GM23338 (cell line): ENCODE measurements at regions not wholly inside any gene's neighbourhood (a gene's known extent, or its start where the extent isn't known, plus 50 kb on each side); places are given as distances from the start of the nearest gene placed in this dataset.
A peak's percentile ranks its signal among the peaks of the same experiment; 100 is the strongest.
"Not testable (repeated sequence)": the region's sequence is repeated elsewhere in the genome, so short reads cannot be mapped to it uniquely, and the experiment has no call there.

Experiments
- ATAC-seq: fragments of 200-7000 bp; cut with Tn5 transposase; 3 replicates; pipeline ENCODE4 v1.9.1; 2020
- DNase-seq: peaks from one replicate; pipeline ENCODE4 v3.0.0-alpha.2; 2015; ENCODE audit warnings: low spot score
- H2AFZ ChIP-seq: fragments of 200-600 bp; sonication (generic); 2 replicates; pipeline ENCODE4 v1.8.0; 2016; ENCODE audit warnings: antibody characterized with exemption, mild to moderate bottlenecking, moderate library complexity
- H3F3A ChIP-seq: fragments of 200-600 bp; sonication (generic); replicated peaks from 2 replicates; pipeline ENCODE4 v1.8.0; 2017; ENCODE audit warnings: antibody characterized with exemption, mixed run types, low read depth
- H3K27ac ChIP-seq: fragments of 200-600 bp; sonication (generic); 2 replicates; pipeline ENCODE4 v1.6.1; 2016; ENCODE audit warnings: low read depth
- H3K27me3 ChIP-seq: fragments of 200-600 bp; sonication (generic); 2 replicates; pipeline ENCODE4 v1.8.0; 2016; ENCODE audit warnings: mild to moderate bottlenecking, mixed run types, moderate library complexity; ENCODE audit not compliant: insufficient read depth
- H3K36me3 ChIP-seq: fragments of 200-600 bp; sonication (generic); 2 replicates; pipeline ENCODE4 v1.8.0; 2016; ENCODE audit warnings: mild to moderate bottlenecking; ENCODE audit not compliant: insufficient read depth
- H3K4me1 ChIP-seq: fragments of 200-600 bp; sonication (generic); 2 replicates; pipeline ENCODE4 v1.8.0; 2016; ENCODE audit warnings: mild to moderate bottlenecking, moderate library complexity; ENCODE audit not compliant: insufficient read depth
- H3K4me2 ChIP-seq: fragments of 200-600 bp; sonication (generic); 2 replicates; pipeline ENCODE4 v1.7.1; 2017; ENCODE audit warnings: mixed run types
- H3K4me3 ChIP-seq: fragments of 200-600 bp; sonication (generic); 2 replicates; pipeline ENCODE4 v1.6.1; 2016; ENCODE audit warnings: mixed run types
- H3K79me2 ChIP-seq: fragments of 200-600 bp; sonication (generic); replicated peaks from 2 replicates; pipeline ENCODE4 v1.8.0; 2017; ENCODE audit warnings: mild to moderate bottlenecking; ENCODE audit not compliant: insufficient read depth
- H3K9me2 ChIP-seq: fragments of 200-600 bp; sonication (generic); 2 replicates; pipeline ENCODE4 v1.8.0; 2017; ENCODE audit not compliant: insufficient read depth
- H4K20me1 ChIP-seq: fragments of 200-600 bp; sonication (generic); replicated peaks from 2 replicates; pipeline ENCODE4 v1.8.0; 2017; ENCODE audit warnings: mild to moderate bottlenecking; ENCODE audit not compliant: insufficient read depth
- H3K27ac Mint-ChIP-seq: 2 replicates; pipeline ENCODE4 v1.8.0; 2020; ENCODE audit warnings: inconsistent platforms, mild to moderate bottlenecking, moderate library complexity, mixed read lengths
- H3K27me3 Mint-ChIP-seq: 3 replicates; pipeline ENCODE4 v1.8.0; 2022; ENCODE audit warnings: low read depth, mild to moderate bottlenecking, moderate library complexity, mixed read lengths, inconsistent platforms; ENCODE audit not compliant: insufficient read depth, poor library complexity
- H3K36me3 Mint-ChIP-seq: 3 replicates; pipeline ENCODE4 v1.8.0; 2021; ENCODE audit warnings: low read depth, mild to moderate bottlenecking, inconsistent platforms, moderate library complexity, mixed read lengths
- H3K4me1 Mint-ChIP-seq: 3 replicates; pipeline ENCODE4 v1.8.0; 2020; ENCODE audit warnings: mild to moderate bottlenecking, inconsistent platforms, mixed read lengths
- H3K4me3 Mint-ChIP-seq: 3 replicates; pipeline ENCODE4 v1.8.0; 2021; ENCODE audit warnings: moderate library complexity, mild to moderate bottlenecking, inconsistent platforms, mixed read lengths
- H3K9me3 Mint-ChIP-seq: 3 replicates; pipeline ENCODE4 v1.8.0; 2020; ENCODE audit warnings: moderate library complexity, mild to moderate bottlenecking, inconsistent platforms, mixed read lengths
- EZH2phosphoT487 ChIP-seq: fragments of 200-600 bp; sonication (generic); IDR thresholded peaks from one replicate; pipeline ENCODE4 v1.8.1; 2018; ENCODE audit warnings: antibody characterized with exemption; ENCODE audit not compliant: unreplicated experiment
- JUNB ChIP-seq: IDR thresholded peaks from one replicate; pipeline ENCODE4 v1.6.1; 2016; ENCODE audit warnings: antibody characterized with exemption; ENCODE audit not compliant: unreplicated experiment
- POLR2AphosphoS5 ChIP-seq: IDR thresholded peaks from 2 replicates; pipeline ENCODE4 v1.6.1; 2016; ENCODE audit warnings: antibody characterized with exemption, low read depth
- STAT1 ChIP-seq: IDR thresholded peaks from one replicate; pipeline ENCODE4 v1.6.1; 2016; ENCODE audit warnings: antibody characterized with exemption; ENCODE audit not compliant: unreplicated experiment
- ZNF114 ChIP-seq: fragments of 250-450 bp; sonication (Bioruptor Pico); IDR thresholded peaks from 2 replicates; pipeline ENCODE4 v1.5.0; 2020; ENCODE audit warnings: mild to moderate bottlenecking, moderate library complexity
- TF ChIP-seq, protein P1 (sequence below): fragments of 250-450 bp; sonication (Bioruptor Pico); IDR thresholded peaks from 2 replicates; pipeline ENCODE4 v1.5.0; 2020; ENCODE audit warnings: mild to moderate bottlenecking, moderate library complexity

DNA sequence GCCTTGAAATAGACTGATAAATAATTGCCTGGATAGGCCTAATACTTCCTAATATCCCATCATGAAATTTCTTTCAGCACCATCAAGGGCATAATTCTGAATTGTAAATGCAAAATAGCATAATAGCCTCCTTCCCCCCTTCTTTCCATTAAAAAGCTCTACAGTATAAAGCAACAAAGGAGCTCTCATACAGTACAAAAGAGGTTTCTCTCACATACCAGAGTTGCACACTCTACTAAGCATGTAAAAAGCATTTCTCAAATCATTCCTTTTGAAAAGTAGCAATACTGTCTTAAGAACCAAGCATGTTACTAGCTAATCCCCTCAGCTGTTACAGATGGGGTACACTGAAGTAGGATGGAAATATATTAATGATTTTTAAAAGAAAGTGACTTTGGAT is 509.0 kb downstream of the KLHL13 start:
- Histone ChIP-seq H3K4me2 (no peak overlapping the region), H3K4me1 (no peaks in the 10 kb centered on the region), H2AFZ (no peak overlapping the region), H3K27me3 (no peaks in the 10 kb centered on the region), H4K20me1 (no peaks in the 10 kb centered on the region), H3K79me2 (no peaks in the 10 kb centered on the region), H3K36me3 (no peaks in the 10 kb centered on the region), H3K27ac (no peak overlapping the region), H3K4me3 (no peak overlapping the region), H3F3A (no peaks in the 10 kb centered on the region), H3K9me2 (no peaks in the 10 kb centered on the region)
- Mint-ChIP-seq H3K4me3 (no peak overlapping the region), H3K4me1 (no peaks in the 10 kb centered on the region), H3K36me3 (no peaks in the 10 kb centered on the region; the same call in 2 of the 3 replicates), H3K27me3 (peaks cover 1% of the 10 kb centered on the region), H3K27ac (peak overlapping the region; percentile 36; the same call in 1 of the 2 replicates), H3K9me3 (peaks cover 9% of the 10 kb centered on the region; the same call in 1 of the 3 replicates)
- no peak for ATAC-seq
- no peak for TF ChIP-seq POLR2AphosphoS5
- no peak for TF ChIP-seq JUNB
- no peak for TF ChIP-seq ZNF114
- TF ChIP-seq STAT1 = no peak
- TF ChIP-seq, protein P1, sequence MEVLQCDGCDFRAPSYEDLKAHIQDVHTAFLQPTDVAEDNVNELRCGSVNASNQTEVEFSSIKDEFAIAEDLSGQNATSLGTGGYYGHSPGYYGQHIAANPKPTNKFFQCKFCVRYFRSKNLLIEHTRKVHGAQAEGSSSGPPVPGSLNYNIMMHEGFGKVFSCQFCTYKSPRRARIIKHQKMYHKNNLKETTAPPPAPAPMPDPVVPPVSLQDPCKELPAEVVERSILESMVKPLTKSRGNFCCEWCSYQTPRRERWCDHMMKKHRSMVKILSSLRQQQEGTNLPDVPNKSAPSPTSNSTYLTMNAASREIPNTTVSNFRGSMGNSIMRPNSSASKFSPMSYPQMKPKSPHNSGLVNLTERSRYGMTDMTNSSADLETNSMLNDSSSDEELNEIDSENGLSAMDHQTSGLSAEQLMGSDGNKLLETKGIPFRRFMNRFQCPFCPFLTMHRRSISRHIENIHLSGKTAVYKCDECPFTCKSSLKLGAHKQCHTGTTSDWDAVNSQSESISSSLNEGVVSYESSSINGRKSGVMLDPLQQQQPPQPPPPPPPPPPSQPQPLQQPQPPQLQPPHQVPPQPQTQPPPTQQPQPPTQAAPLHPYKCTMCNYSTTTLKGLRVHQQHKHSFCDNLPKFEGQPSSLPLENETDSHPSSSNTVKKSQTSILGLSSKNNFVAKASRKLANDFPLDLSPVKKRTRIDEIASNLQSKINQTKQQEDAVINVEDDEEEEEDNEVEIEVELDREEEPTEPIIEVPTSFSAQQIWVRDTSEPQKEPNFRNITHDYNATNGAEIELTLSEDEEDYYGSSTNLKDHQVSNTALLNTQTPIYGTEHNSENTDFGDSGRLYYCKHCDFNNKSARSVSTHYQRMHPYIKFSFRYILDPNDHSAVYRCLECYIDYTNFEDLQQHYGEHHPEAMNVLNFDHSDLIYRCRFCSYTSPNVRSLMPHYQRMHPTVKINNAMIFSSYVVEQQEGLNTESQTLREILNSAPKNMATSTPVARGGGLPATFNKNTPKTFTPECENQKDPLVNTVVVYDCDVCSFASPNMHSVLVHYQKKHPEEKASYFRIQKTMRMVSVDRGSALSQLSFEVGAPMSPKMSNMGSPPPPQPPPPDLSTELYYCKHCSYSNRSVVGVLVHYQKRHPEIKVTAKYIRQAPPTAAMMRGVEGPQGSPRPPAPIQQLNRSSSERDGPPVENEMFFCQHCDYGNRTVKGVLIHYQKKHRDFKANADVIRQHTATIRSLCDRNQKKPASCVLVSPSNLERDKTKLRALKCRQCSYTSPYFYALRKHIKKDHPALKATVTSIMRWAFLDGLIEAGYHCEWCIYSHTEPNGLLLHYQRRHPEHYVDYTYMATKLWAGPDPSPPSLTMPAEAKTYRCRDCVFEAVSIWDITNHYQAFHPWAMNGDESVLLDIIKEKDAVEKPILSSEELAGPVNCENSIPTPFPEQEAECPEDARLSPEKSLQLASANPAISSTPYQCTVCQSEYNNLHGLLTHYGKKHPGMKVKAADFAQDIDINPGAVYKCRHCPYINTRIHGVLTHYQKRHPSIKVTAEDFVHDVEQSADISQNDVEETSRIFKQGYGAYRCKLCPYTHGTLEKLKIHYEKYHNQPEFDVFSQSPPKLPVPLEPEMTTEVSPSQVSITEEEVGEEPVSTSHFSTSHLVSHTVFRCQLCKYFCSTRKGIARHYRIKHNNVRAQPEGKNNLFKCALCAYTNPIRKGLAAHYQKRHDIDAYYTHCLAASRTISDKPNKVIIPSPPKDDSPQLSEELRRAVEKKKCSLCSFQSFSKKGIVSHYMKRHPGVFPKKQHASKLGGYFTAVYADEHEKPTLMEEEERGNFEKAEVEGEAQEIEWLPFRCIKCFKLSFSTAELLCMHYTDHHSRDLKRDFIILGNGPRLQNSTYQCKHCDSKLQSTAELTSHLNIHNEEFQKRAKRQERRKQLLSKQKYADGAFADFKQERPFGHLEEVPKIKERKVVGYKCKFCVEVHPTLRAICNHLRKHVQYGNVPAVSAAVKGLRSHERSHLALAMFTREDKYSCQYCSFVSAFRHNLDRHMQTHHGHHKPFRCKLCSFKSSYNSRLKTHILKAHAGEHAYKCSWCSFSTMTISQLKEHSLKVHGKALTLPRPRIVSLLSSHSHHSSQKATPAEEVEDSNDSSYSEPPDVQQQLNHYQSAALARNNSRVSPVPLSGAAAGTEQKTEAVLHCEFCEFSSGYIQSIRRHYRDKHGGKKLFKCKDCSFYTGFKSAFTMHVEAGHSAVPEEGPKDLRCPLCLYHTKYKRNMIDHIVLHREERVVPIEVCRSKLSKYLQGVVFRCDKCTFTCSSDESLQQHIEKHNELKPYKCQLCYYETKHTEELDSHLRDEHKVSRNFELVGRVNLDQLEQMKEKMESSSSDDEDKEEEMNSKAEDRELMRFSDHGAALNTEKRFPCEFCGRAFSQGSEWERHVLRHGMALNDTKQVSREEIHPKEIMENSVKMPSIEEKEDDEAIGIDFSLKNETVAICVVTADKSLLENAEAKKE (CRISPR knock-in tag) = no peak
- no peak for TF ChIP-seq EZH2phosphoT487
- DNase-seq = no peak

DNA sequence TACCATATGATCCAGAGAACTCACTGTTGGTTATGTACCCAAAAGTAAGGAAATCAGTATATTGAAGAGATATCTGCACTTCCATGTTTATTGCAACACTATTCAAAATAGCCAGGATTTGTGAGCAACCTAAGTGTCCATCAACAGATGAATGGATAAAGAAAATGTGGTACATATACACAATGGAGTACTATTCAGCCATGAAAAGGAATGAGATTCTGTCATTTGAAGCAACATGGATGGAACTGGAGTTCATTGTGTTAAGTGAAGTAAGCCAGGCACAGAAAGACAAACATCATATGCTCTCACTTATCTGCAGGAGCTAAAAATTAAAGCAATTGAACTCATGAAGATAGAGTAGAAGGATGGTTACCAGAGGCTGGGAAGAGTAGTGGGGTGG is 510.5 kb downstream of the KLHL13 start:
- H2AFZ ChIP-seq, ATAC-seq, H3K36me3 ChIP-seq, H4K20me1 ChIP-seq, H3K4me3 Mint-ChIP-seq, H3K27me3 ChIP-seq, H3K9me3 Mint-ChIP-seq, H3F3A ChIP-seq, H3K4me1 ChIP-seq, H3K4me1 Mint-ChIP-seq, H3K27ac ChIP-seq, H3K4me2 ChIP-seq, H3K27me3 Mint-ChIP-seq, H3K79me2 ChIP-seq, DNase-seq, H3K4me3 ChIP-seq, H3K36me3 Mint-ChIP-seq, H3K27ac Mint-ChIP-seq, H3K9me2 ChIP-seq: not testable (repeated sequence)
